GM12864 (cell line): ENCODE measurements at regions not wholly inside any gene's neighbourhood (a gene's known extent, or its start where the extent isn't known, plus 50 kb on each side); places are given as distances from the start of the nearest gene placed in this dataset.

Source experiments
- DNase-seq: peaks from one replicate; pipeline ENCODE4 v3.0.0-alpha.2; 2011; ENCODE audit warnings: low read depth
- H3K4me3 ChIP-seq: 2 replicates; pipeline ENCODE4 v1.5.1; 2011; ENCODE audit warnings: mild to moderate bottlenecking, low read depth, low read length, control low read depth
- CTCF ChIP-seq: IDR thresholded peaks from 2 replicates; pipeline ENCODE4 v1.5.1; 2011; ENCODE audit warnings: low read depth, mild to moderate bottlenecking, moderate library complexity, low read length, control low read depth, inconsistent platforms; ENCODE audit errors: missing control alignments

- no peak for DNase-seq
- no peak for TF ChIP-seq CTCF
- H3K4me3 ChIP-seq: no peak overlapping the region
These were observed 53.8 kb upstream of the ADAMTS18 start for GRCh38 chr16:77488652-77489051.

GRCh38 chr16:77491091-77491490 lies 56.3 kb upstream of the ADAMTS18 start:
- DNase-seq: no peak
- no peak overlapping the region for H3K4me3 ChIP-seq
- no peak for TF ChIP-seq CTCF

- DNase-seq: no peak
- no peak overlapping the region for H3K4me3 ChIP-seq
- no peak for TF ChIP-seq CTCF
These were observed 62.1 kb upstream of the ADAMTS18 start for GRCh38 chr16:77496934-77497333.

GRCh38 chr16:77499373-77500285 lies 64.8 kb upstream of the ADAMTS18 start:
- no peak for TF ChIP-seq CTCF
- DNase-seq: no peak
- no peak overlapping the region for H3K4me3 ChIP-seq

- no peak for DNase-seq
- TF ChIP-seq CTCF: no peak
- H3K4me3 ChIP-seq: no peak overlapping the region
These were observed 65.4 kb upstream of the ADAMTS18 start for GRCh38 chr16:77500286-77500598.

GRCh38 chr16:77500934-77501664 lies 66.3 kb upstream of the ADAMTS18 start:
- DNase-seq: no peak
- no peak overlapping the region for H3K4me3 ChIP-seq

More at GRCh38 chr16:77500934-77501664, 66.3 kb upstream of the ADAMTS18 start:
- no peak for TF ChIP-seq CTCF
